AG04450 (cell line): ENCODE measurements at regions not wholly inside any gene's neighbourhood (a gene's known extent, or its start where the extent isn't known, plus 50 kb on each side); places are given as distances from the start of the nearest gene placed in this dataset.

Experiments
- CTCF ChIA-PET: fragments of 300-600, 350-600 bp; formaldehyde crosslinking; extraction: SDS; loops from one replicate; lab custom pipeline; 2022; ENCODE audit warnings: antibody characterized with exemption, inconsistent platforms; lab: Charles Lee
- POLR2A ChIA-PET: fragments of 350-600 bp; formaldehyde crosslinking; extraction: SDS; loops from one replicate; lab custom pipeline; 2021; ENCODE audit warnings: antibody characterized with exemption, inconsistent platforms; lab: Yijun Ruan, JAX
- DNase-seq: peaks from one replicate; pipeline ENCODE4 v3.0.0-alpha.2; 2011; ENCODE audit warnings: low read depth, low spot score
- H3K27ac ChIP-seq: one replicate; pipeline ENCODE4 v1.5.1; 2012; ENCODE audit warnings: low read depth, low read length, control low read depth
- H3K27me3 ChIP-seq: one replicate; pipeline ENCODE4 v1.6.0; 2012; ENCODE audit warnings: low read length; ENCODE audit not compliant: control insufficient read depth, insufficient read depth
- H3K4me3 ChIP-seq: 2 replicates; pipeline ENCODE4 v1.5.1; 2011; ENCODE audit warnings: mild to moderate bottlenecking, low read depth, low read length, control low read depth
- H3K9me3 ChIP-seq: 2 replicates; pipeline ENCODE4 v1.5.1; 2012; ENCODE audit warnings: low read length; ENCODE audit not compliant: control insufficient read depth, insufficient read depth
- TF ChIP-seq, protein P1 (sequence below): IDR thresholded peaks from 2 replicates; pipeline ENCODE4 v1.5.1; 2011; ENCODE audit warnings: low read depth, low read length, control low read depth, inconsistent platforms

GRCh38 chrX:28278726-28279125 lies 297.5 kb upstream of the DCAF8L1 start:
- ChIA-PET CTCF (no interaction called here), POLR2A (no interaction called here)
- H3K27me3 ChIP-seq: no peaks in the 10 kb centered on the region
- H3K27ac ChIP-seq: no peak overlapping the region
- no peak for DNase-seq
- no peaks in the 10 kb centered on the region for H3K9me3 ChIP-seq
- no peak overlapping the region for H3K4me3 ChIP-seq
- TF ChIP-seq, protein P1, sequence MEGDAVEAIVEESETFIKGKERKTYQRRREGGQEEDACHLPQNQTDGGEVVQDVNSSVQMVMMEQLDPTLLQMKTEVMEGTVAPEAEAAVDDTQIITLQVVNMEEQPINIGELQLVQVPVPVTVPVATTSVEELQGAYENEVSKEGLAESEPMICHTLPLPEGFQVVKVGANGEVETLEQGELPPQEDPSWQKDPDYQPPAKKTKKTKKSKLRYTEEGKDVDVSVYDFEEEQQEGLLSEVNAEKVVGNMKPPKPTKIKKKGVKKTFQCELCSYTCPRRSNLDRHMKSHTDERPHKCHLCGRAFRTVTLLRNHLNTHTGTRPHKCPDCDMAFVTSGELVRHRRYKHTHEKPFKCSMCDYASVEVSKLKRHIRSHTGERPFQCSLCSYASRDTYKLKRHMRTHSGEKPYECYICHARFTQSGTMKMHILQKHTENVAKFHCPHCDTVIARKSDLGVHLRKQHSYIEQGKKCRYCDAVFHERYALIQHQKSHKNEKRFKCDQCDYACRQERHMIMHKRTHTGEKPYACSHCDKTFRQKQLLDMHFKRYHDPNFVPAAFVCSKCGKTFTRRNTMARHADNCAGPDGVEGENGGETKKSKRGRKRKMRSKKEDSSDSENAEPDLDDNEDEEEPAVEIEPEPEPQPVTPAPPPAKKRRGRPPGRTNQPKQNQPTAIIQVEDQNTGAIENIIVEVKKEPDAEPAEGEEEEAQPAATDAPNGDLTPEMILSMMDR: no peak

DNA sequence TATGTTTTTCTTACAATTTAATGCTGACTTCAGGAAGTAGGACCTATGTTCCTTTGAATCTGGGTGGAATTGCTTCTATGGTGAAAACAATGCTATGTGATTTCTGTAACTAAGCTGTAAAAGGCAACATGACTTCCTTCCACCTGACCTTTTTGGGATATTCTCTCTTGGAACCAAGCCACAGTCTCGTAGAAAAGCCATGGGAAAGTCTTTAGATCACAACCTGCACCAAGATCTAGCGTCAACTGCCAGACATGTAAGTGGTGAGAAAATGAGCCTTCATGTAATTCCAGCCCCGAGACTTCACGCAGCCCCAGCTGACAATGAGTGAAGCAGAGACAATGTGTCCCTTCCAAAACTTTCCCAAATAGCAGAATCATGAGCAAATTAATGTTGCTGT lies 297.0 kb upstream of the DCAF8L1 start:
- ChIA-PET CTCF (no interaction called here), POLR2A (no interaction called here)
- DNase-seq: no peak
- Histone ChIP-seq H3K4me3 (no peak overlapping the region), H3K9me3 (no peaks in the 10 kb centered on the region), H3K27ac (no peak overlapping the region), H3K27me3 (no peaks in the 10 kb centered on the region)
- TF ChIP-seq, protein P1: no peak

DNA sequence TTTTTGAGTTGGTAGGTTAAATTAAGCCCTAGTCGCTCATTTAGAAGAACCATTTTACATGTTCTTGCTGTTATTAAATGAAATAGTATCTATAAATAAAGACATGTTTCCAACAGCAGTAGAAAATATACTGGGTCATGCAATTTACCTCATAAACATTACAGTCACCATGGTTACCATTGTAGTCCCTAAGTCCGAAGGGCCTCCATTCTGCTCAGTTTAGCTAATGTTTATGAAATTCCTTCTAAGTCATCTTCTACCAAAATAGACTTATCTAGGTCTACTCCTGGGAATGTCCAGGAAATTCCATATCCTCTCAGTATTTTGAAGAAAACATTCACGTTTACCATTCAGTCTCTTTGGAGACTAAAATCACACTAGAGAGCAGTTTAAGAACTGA lies 292.5 kb upstream of the DCAF8L1 start:
- H3K27ac ChIP-seq: no peak overlapping the region
- no peak for DNase-seq
- H3K27me3 ChIP-seq: no peaks in the 10 kb centered on the region
- H3K4me3 ChIP-seq: no peak overlapping the region
- POLR2A ChIA-PET: no interaction called here
- CTCF ChIA-PET: no interaction called here
- no peaks in the 10 kb centered on the region for H3K9me3 ChIP-seq
- TF ChIP-seq, protein P1: no peak

- no peak for DNase-seq
- H3K9me3 ChIP-seq: no peaks in the 10 kb centered on the region
- H3K27me3 ChIP-seq: no peaks in the 10 kb centered on the region
- TF ChIP-seq, protein P1: no peak
- no peak overlapping the region for H3K4me3 ChIP-seq
- POLR2A ChIA-PET: no interaction called here
- H3K27ac ChIP-seq: no peak overlapping the region
- CTCF ChIA-PET: no interaction called here
Observed at GRCh38 chrX:28246675-28247074, 265.4 kb upstream of the DCAF8L1 start.

- TF ChIP-seq, protein P1: no peak
- Histone ChIP-seq H3K9me3 (no peaks in the 10 kb centered on the region), H3K4me3 (no peak overlapping the region), H3K27ac (no peak overlapping the region), H3K27me3 (no peaks in the 10 kb centered on the region)
- POLR2A ChIA-PET: no interaction called here
- no peak for DNase-seq
- CTCF ChIA-PET: no interaction called here
Observed at GRCh38 chrX:28229217-28229616, 248.0 kb upstream of the DCAF8L1 start.
